GM12873 (cell line): ENCODE measurements at regions not wholly inside any gene's neighbourhood (a gene's known extent, or its start where the extent isn't known, plus 50 kb on each side); places are given as distances from the start of the nearest gene placed in this dataset.
A peak's percentile ranks its signal among the peaks of the same experiment; 100 is the strongest.

Experiments used
- CTCF ChIP-seq: IDR thresholded peaks from 2 replicates; pipeline ENCODE4 v1.5.1; 2012; ENCODE audit warnings: low read depth, mild to moderate bottlenecking, moderate library complexity, low read length, control low read depth; ENCODE audit not compliant: insufficient read depth; ENCODE audit errors: missing control alignments

GRCh38 chr14:25551674-25552073, 501.7 kb upstream of the STXBP6 start:
- TF ChIP-seq CTCF, result no peak

- no peak for TF ChIP-seq CTCF
Measured at GRCh38 chr14:25546826-25547225, 496.9 kb upstream of the STXBP6 start.

- TF ChIP-seq CTCF, result peak; percentile 53
Measured at GRCh38 chr14:25537846-25538455, 488.0 kb upstream of the STXBP6 start.

- TF ChIP-seq CTCF, result no peak
Measured at GRCh38 chr14:25526290-25526689, 476.3 kb upstream of the STXBP6 start.

GRCh38 chr14:25522926-25523325, 473.0 kb upstream of the STXBP6 start:
- no peak for TF ChIP-seq CTCF

- TF ChIP-seq CTCF, result no peak
Measured at GRCh38 chr14:25522116-25522515, 472.2 kb upstream of the STXBP6 start.

- TF ChIP-seq CTCF, result no peak
Measured at GRCh38 chr14:25521616-25522015, 471.7 kb upstream of the STXBP6 start.
